ENCODE measurements at regions not wholly inside any gene's neighbourhood (a gene's known extent, or its start where the extent isn't known, plus 50 kb on each side); places are given as distances from the start of the nearest gene placed in this dataset.

DNA sequence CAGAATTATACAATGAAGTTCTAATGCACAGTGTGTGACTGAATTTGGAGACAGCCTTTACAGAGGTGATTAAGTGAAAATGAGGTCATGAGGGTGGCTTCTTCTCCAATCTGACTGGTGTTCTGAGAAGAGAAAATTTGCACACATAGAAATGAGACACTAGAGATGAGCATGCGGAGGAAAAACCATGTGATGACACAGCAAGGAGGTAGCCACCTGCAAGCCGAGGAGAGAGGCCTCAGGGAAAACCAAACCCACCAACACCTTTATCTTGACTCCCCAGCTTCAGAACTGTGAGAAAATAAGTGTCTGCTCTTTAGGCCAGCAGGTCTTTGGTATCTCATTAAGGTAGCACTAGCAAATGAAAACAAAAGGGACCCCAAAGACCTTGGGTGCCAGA lies 93.2 kb downstream of the GGTLC2 start:
- Histone ChIP-seq H3K9ac (ENCODE audit: low read depth, low read length) (no peak overlapping the region), H3K9me3 (ENCODE audit: control insufficient read depth, insufficient read depth, low read length) (no peaks in the 10 kb centered on the region), H3K27ac (ENCODE audit: low read depth, low read length) (no peak overlapping the region), H3K36me3 (ENCODE audit: control insufficient read depth, insufficient read depth, low read length) (no peaks in the 10 kb centered on the region), H3K4me1 (ENCODE audit: control insufficient read depth, insufficient read depth, low read length) (no peaks in the 10 kb centered on the region), H3K4me3 (ENCODE audit: low read depth, low read length) (no peak overlapping the region), H3K27me3 (ENCODE audit: control insufficient read depth, insufficient read depth, low read length) (peaks cover 70% of the 10 kb centered on the region)

DNA sequence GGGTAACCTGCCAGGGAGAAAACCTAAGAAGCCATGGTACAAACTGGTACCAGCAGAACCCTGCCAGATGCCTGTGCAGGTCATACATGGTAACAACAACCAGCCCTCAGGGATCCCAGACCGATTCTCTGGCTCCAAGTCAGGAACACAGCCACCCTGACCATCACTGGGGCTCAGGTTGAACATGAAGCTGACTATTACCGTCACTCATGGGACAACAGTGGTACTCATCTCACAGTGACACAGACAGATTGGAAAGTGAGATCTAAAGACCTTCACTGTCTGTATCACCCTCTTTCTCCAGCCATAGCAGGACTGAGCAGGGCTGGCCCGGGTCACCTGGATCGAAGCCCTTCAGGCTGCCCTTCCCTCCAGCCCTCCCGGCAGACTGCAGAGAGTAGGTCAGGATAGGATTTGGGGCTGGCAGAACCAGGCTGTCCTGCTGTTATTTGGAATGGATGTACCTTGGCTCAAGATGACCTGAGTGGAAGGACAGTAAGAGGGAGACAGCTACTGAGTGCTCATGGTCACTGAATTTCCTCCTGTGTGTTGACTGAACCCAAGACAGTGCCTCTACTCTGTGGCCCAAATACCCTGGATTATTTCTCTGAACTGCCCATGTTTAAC lies 94.7 kb downstream of the GGTLC2 start:
- no peaks in the 10 kb centered on the region for H3K4me1 ChIP-seq (ENCODE audit: control insufficient read depth, insufficient read depth, low read length)
- H3K4me3 ChIP-seq (ENCODE audit: low read depth, low read length) = no peak overlapping the region
- no peaks in the 10 kb centered on the region for H3K36me3 ChIP-seq (ENCODE audit: control insufficient read depth, insufficient read depth, low read length)
- no peaks in the 10 kb centered on the region for H3K9me3 ChIP-seq (ENCODE audit: control insufficient read depth, insufficient read depth, low read length)
- H3K9ac ChIP-seq (ENCODE audit: low read depth, low read length) = no peak overlapping the region
- H3K27ac ChIP-seq (ENCODE audit: low read depth, low read length) = no peak overlapping the region
- peaks cover 78% of the 10 kb centered on the region for H3K27me3 ChIP-seq (ENCODE audit: control insufficient read depth, insufficient read depth, low read length)

GRCh38 chr22:22740560-22741276 lies 96.3 kb downstream of the GGTLC2 start:
- Histone ChIP-seq H3K27me3 (ENCODE audit: control insufficient read depth, insufficient read depth, low read length) (peaks cover 85% of the 10 kb centered on the region), H3K4me1 (ENCODE audit: control insufficient read depth, insufficient read depth, low read length) (0 out of 2 replicates have a peak, but pooled peaks cover 2% of the 10 kb centered on the region), H3K36me3 (ENCODE audit: control insufficient read depth, insufficient read depth, low read length) (no peaks in the 10 kb centered on the region), H3K9me3 (ENCODE audit: control insufficient read depth, insufficient read depth, low read length) (no peaks in the 10 kb centered on the region), H3K9ac (ENCODE audit: low read depth, low read length) (no peak overlapping the region), H3K27ac (ENCODE audit: low read depth, low read length) (no peak overlapping the region), H3K4me3 (ENCODE audit: low read depth, low read length) (no peak overlapping the region)

DNA sequence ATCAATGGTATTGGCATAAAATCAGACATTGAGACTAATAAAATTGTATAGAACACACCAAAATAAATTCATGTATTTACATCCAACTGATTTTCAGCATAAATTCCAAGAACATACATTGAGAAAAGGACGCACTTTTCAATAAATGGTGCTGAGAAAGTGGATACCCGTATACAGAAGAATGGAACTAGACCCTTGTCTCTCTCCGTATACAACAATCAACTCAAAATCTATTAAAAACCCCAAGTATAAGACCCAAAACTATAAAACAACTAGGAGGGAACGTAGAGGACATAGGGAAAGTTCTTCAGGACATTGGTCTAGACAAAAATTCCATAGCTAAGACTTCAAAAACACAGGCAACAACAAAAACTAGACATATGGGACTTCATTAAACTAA lies 97.4 kb downstream of the GGTLC2 start:
- Histone ChIP-seq H3K4me3 (ENCODE audit: low read depth, low read length) (no peak overlapping the region), H3K9me3 (ENCODE audit: control insufficient read depth, insufficient read depth, low read length) (no peaks in the 10 kb centered on the region), H3K9ac (ENCODE audit: low read depth, low read length) (no peak overlapping the region), H3K4me1 (ENCODE audit: control insufficient read depth, insufficient read depth, low read length) (0 out of 2 replicates have a peak, but pooled peaks cover 2% of the 10 kb centered on the region), H3K27me3 (ENCODE audit: control insufficient read depth, insufficient read depth, low read length) (peaks cover 80% of the 10 kb centered on the region), H3K36me3 (ENCODE audit: control insufficient read depth, insufficient read depth, low read length) (no peaks in the 10 kb centered on the region), H3K27ac (ENCODE audit: low read depth, low read length) (no peak overlapping the region)

- H3K9me3 ChIP-seq (ENCODE audit: control insufficient read depth, insufficient read depth, low read length) = no peaks in the 10 kb centered on the region
- H3K4me1 ChIP-seq (ENCODE audit: control insufficient read depth, insufficient read depth, low read length) = 0 out of 2 replicates have a peak, but pooled peaks cover 2% of the 10 kb centered on the region
- no peak overlapping the region for H3K27ac ChIP-seq (ENCODE audit: low read depth, low read length)
- H3K4me3 ChIP-seq (ENCODE audit: low read depth, low read length) = no peak overlapping the region
- peaks cover 73% of the 10 kb centered on the region for H3K27me3 ChIP-seq (ENCODE audit: control insufficient read depth, insufficient read depth, low read length)
- no peaks in the 10 kb centered on the region for H3K36me3 ChIP-seq (ENCODE audit: control insufficient read depth, insufficient read depth, low read length)
- H3K9ac ChIP-seq (ENCODE audit: low read depth, low read length) = no peak overlapping the region
Observed at GRCh38 chr22:22742641-22743040, 98.2 kb downstream of the GGTLC2 start.

DNA sequence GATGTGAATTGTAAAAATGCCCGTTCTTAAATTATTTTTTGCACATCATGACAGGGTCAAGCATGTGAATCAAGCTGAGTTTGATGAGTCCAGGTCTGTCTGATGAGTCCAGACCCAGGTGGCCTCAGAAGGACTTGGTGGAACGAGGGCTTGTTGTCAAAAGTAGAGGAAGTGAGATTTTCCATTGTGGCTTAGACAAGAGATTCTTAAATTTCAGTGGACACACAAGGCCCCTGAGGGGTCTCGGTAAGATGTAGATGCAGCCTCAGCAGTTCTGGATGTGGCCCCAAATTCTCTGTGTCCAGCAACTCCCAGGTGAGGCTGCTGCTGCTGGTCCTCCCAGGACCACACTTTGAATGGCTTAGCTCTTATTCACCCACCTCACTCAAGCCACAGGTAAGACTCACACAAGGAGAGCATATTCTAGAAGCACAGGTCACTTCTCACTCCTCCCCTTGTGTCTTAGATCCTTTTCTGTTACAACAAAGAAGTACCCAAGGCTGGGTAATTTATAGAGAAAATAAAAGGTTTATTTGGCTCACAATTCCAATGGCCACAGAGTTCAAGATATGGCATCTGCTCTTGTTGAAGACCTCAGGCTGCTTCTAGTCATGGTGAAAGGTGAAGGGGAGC lies 98.8 kb downstream of the GGTLC2 start:
- H3K36me3 ChIP-seq (ENCODE audit: control insufficient read depth, insufficient read depth, low read length) = no peaks in the 10 kb centered on the region
- H3K4me3 ChIP-seq (ENCODE audit: low read depth, low read length) = no peak overlapping the region
- H3K4me1 ChIP-seq (ENCODE audit: control insufficient read depth, insufficient read depth, low read length) = 0 out of 2 replicates have a peak, but pooled peaks cover 2% of the 10 kb centered on the region
- H3K9ac ChIP-seq (ENCODE audit: low read depth, low read length) = no peak overlapping the region
- H3K9me3 ChIP-seq (ENCODE audit: control insufficient read depth, insufficient read depth, low read length) = no peaks in the 10 kb centered on the region
- peaks cover 67% of the 10 kb centered on the region for H3K27me3 ChIP-seq (ENCODE audit: control insufficient read depth, insufficient read depth, low read length)
- no peak overlapping the region for H3K27ac ChIP-seq (ENCODE audit: low read depth, low read length)

GRCh38 chr22:22744412-22745224 lies 100.2 kb downstream of the GGTLC2 start:
- Histone ChIP-seq H3K36me3 (ENCODE audit: control insufficient read depth, insufficient read depth, low read length) (no peaks in the 10 kb centered on the region), H3K9ac (ENCODE audit: low read depth, low read length) (no peak overlapping the region), H3K27ac (ENCODE audit: low read depth, low read length) (no peak overlapping the region), H3K27me3 (ENCODE audit: control insufficient read depth, insufficient read depth, low read length) (peaks cover 65% of the 10 kb centered on the region), H3K9me3 (ENCODE audit: control insufficient read depth, insufficient read depth, low read length) (no peaks in the 10 kb centered on the region), H3K4me1 (ENCODE audit: control insufficient read depth, insufficient read depth, low read length) (0 out of 2 replicates have a peak, but pooled peaks cover 2% of the 10 kb centered on the region), H3K4me3 (ENCODE audit: low read depth, low read length) (no peak overlapping the region)

- Histone ChIP-seq H3K9ac (ENCODE audit: low read depth, low read length) (no peak overlapping the region), H3K4me3 (ENCODE audit: low read depth, low read length) (no peak overlapping the region), H3K27ac (ENCODE audit: low read depth, low read length) (no peak overlapping the region), H3K9me3 (ENCODE audit: control insufficient read depth, insufficient read depth, low read length) (no peaks in the 10 kb centered on the region), H3K27me3 (ENCODE audit: control insufficient read depth, insufficient read depth, low read length) (peaks cover 60% of the 10 kb centered on the region), H3K36me3 (ENCODE audit: control insufficient read depth, insufficient read depth, low read length) (no peaks in the 10 kb centered on the region), H3K4me1 (ENCODE audit: control insufficient read depth, insufficient read depth, low read length) (0 out of 2 replicates have a peak, but pooled peaks cover 2% of the 10 kb centered on the region)
Observed at GRCh38 chr22:22745225-22746060, 101.0 kb downstream of the GGTLC2 start.

DNA sequence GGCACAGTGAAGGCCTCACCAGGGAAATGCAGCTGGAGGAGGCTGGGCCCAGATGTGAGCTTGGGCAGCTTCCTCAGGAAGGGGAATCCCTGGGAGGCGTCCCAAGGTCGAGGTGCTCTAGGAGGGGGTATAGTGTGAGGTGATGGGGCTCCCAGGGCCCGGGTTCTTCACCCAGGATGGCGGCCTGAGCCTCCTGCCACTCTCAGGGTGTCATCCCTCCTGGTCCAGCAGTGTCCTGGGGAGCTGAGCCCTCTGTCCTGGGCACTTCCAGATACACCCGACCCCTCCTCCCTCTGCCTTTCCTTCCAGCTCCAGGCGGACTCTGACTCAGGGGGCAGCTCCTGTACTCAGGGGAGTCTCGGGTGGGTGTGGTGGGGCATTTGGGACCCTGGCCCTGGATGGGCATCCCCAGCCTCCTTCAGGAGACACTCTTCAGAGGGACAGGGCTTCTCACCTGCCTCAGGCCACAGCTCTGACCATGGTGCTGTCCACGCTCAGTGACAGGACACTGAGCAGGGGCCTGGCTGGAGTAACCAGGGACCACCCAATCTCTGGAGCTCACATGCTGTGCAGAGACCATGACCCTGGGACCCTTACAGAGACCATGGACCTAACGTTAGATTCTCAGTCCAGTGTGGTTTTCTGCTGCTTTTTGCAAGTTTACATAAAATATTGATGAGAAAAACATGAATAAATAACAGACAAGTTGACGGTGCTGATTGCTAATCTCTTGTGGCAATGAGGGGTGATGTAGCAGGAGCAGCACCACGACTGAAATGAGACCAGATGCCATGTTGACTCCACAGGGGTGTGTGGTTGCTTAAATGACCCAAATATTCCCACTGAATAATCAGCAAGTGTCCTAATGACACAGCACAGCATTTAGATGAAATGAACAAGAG lies 101.9 kb downstream of the GGTLC2 start:
- H3K4me1 ChIP-seq (ENCODE audit: control insufficient read depth, insufficient read depth, low read length) = 0 out of 2 replicates have a peak, but pooled peaks cover 2% of the 10 kb centered on the region
- no peak overlapping the region for H3K27ac ChIP-seq (ENCODE audit: low read depth, low read length)
- peaks cover 57% of the 10 kb centered on the region for H3K27me3 ChIP-seq (ENCODE audit: control insufficient read depth, insufficient read depth, low read length)

More for the DNA sequence above, 101.9 kb downstream of the GGTLC2 start:
- H3K9ac ChIP-seq (ENCODE audit: low read depth, low read length) = no peak overlapping the region
- H3K9me3 ChIP-seq (ENCODE audit: control insufficient read depth, insufficient read depth, low read length) = no peaks in the 10 kb centered on the region
- H3K4me3 ChIP-seq (ENCODE audit: low read depth, low read length) = no peak overlapping the region
- H3K36me3 ChIP-seq (ENCODE audit: control insufficient read depth, insufficient read depth, low read length) = no peaks in the 10 kb centered on the region

Data from HUES48 (cell line).